Heart left ventricle (tissue), 13 donors: ENCODE measurements at regions not wholly inside any gene's neighbourhood (a gene's known extent, or its start where the extent isn't known, plus 50 kb on each side); places are given as distances from the start of the nearest gene placed in this dataset.

Source experiments
- POLR2A ChIP-seq, 2 donors: fragments of 450-650 bp; IDR thresholded peaks; one replicate each; pipeline ENCODE4 v1.6.1; 2017; ENCODE audit warnings: antibody characterized with exemption in 2 of 2, mild to moderate bottlenecking in 2 of 2, moderate library complexity in 2 of 2
- TF ChIP-seq, protein P1 (sequence below), 12 donors: fragments of 200-600 bp; sonication (generic) in 4 of 12; IDR thresholded peaks; one replicate each; pipeline versions ENCODE4 v1.5.0 to v1.8.0; 2018 to 2022; ENCODE audit warnings: antibody characterized with exemption in 12 of 12, mild to moderate bottlenecking in 5 of 12
- donor health status: ischemic (EF 13 %, LVEDD 7.1; RV severe dilation, severe dysfunction).
- donor health status: DM: no; HTN: yes; CAD: no.
- donor health status: DM: no; HTN: no; CAD: no.
- donor health status: ischemic (EF 25% LVEDD 6.9; RV normal size, moderate dysfunction).
- donor health status: ischemic (EF 25% LVEDD 5.7; RV mildly dilated, moderate dysfunction).
- donor health status: ischemic (EF 35%, LVEDD 5.7; RV mildly dilated, moderate dysfunction).
- donor health status: nonischemic (EF 11% LVEDD 7.7; RV severe dilation, severe dysfunction).
- donor health status: DM: yes; HTN: yes; CAD: no.
- donor health status: PGD.
- donor health status: ischemic (EF 29% LVEDD 5.4; RV normal size, mild dysfunction).
- donor health status: nonischemic (EF 23%, LVEDD 6.1; RV moderate dilation, normal function).

DNA sequence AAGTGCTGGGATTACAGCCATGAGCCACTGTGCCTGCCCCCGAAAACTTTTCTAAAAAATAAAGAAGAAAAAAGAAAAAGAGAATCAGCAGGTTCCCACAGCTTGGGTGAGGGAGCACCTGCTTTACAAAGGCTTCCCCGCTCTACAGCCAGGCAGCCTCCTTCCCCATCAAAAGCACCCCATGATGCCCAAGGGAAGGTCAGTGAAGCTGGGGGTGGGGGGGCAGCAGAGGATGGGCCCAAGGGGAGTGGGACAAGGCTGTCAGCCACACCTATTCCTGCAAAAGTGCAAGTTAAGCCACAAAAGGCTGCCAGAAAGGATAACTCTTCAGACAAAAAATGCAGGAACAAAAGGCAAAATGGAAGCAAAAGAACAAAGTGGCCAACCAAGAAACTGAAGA lies 72.5 kb downstream of the FAM50B start:
- TF ChIP-seq, protein P1, sequence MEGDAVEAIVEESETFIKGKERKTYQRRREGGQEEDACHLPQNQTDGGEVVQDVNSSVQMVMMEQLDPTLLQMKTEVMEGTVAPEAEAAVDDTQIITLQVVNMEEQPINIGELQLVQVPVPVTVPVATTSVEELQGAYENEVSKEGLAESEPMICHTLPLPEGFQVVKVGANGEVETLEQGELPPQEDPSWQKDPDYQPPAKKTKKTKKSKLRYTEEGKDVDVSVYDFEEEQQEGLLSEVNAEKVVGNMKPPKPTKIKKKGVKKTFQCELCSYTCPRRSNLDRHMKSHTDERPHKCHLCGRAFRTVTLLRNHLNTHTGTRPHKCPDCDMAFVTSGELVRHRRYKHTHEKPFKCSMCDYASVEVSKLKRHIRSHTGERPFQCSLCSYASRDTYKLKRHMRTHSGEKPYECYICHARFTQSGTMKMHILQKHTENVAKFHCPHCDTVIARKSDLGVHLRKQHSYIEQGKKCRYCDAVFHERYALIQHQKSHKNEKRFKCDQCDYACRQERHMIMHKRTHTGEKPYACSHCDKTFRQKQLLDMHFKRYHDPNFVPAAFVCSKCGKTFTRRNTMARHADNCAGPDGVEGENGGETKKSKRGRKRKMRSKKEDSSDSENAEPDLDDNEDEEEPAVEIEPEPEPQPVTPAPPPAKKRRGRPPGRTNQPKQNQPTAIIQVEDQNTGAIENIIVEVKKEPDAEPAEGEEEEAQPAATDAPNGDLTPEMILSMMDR (IDR thresholded peaks at IDR 0.05) = no peak
- no peak for TF ChIP-seq POLR2A (IDR thresholded peaks at IDR 0.05)
